ENCODE measurements at regions not wholly inside any gene's neighbourhood (a gene's known extent, or its start where the extent isn't known, plus 50 kb on each side); places are given as distances from the start of the nearest gene placed in this dataset.

DNA sequence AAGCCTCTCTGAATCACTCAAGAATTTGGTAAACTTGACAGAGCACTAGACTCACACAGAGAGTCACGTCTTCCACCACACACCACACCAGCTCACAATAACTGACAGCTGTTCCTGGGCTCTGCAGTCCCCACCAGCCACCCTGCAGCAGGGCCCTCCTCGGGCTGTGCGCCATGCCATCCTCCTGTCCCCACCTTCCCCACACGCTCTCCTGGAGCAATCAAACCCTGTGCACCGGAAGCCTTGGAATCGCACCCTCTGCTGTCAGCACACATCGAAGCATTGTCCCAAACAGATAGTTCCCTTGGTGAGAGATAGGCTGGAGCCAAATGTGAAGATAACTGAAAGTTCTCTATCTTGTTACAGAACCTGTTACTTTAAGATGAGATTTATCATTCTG is 191.0 kb downstream of the TBXT start:
- TF ChIP-seq, protein P1, sequence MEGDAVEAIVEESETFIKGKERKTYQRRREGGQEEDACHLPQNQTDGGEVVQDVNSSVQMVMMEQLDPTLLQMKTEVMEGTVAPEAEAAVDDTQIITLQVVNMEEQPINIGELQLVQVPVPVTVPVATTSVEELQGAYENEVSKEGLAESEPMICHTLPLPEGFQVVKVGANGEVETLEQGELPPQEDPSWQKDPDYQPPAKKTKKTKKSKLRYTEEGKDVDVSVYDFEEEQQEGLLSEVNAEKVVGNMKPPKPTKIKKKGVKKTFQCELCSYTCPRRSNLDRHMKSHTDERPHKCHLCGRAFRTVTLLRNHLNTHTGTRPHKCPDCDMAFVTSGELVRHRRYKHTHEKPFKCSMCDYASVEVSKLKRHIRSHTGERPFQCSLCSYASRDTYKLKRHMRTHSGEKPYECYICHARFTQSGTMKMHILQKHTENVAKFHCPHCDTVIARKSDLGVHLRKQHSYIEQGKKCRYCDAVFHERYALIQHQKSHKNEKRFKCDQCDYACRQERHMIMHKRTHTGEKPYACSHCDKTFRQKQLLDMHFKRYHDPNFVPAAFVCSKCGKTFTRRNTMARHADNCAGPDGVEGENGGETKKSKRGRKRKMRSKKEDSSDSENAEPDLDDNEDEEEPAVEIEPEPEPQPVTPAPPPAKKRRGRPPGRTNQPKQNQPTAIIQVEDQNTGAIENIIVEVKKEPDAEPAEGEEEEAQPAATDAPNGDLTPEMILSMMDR (conservative IDR thresholded peaks at IDR 0.05; ENCODE audit: low read depth, low read length) = no peak
- TF ChIP-seq EZH2 (IDR thresholded peaks at IDR 0.05; ENCODE audit: borderline replicate concordance, low read depth, low read length, poor library complexity, severe bottlenecking) = no peak

All from A673 (cell line).